WTC11 (cell line): ENCODE measurements at regions not wholly inside any gene's neighbourhood (a gene's known extent, or its start where the extent isn't known, plus 50 kb on each side); places are given as distances from the start of the nearest gene placed in this dataset.

Source experiments
- ATAC-seq: fragments of 200-7000 bp; cut with Tn5 transposase; 2 replicates; pipeline ENCODE4 v1.10.0; 2021; ENCODE audit warnings: mild to moderate bottlenecking, moderate library complexity
- CTCF ChIA-PET: fragments of 300-600 bp; sonication (Branson Sonifier 250); formaldehyde crosslinking; loops from one replicate; lab custom pipeline; 2021; ENCODE audit warnings: antibody characterized with exemption; lab: Charles Lee
- POLR2A ChIA-PET: fragments of 350-600 bp; sonication (Branson Sonifier 250); formaldehyde crosslinking; loops from one replicate; lab custom pipeline; 2021; ENCODE audit warnings: antibody characterized with exemption; lab: Charles Lee
- DNase-seq: peaks from one replicate; pipeline ENCODE4 v3.0.0; 2021; ENCODE audit warnings: low spot score
- H3K27ac Mint-ChIP-seq: 2 replicates; pipeline ENCODE4 v1.8.0; 2021; ENCODE audit warnings: mixed read lengths
- H3K27me3 Mint-ChIP-seq: 2 replicates; pipeline ENCODE4 v1.8.0; 2021; ENCODE audit warnings: low read depth, mild to moderate bottlenecking, moderate library complexity, mixed read lengths
- H3K36me3 Mint-ChIP-seq: 2 replicates; pipeline ENCODE4 v1.8.0; 2021; ENCODE audit warnings: mixed read lengths
- H3K4me1 Mint-ChIP-seq: 2 replicates; pipeline ENCODE4 v1.8.0; 2022; ENCODE audit warnings: mixed read lengths
- H3K4me3 Mint-ChIP-seq: 2 replicates; pipeline ENCODE4 v1.8.0; 2021; ENCODE audit warnings: mild to moderate bottlenecking, moderate library complexity, mixed read lengths
- H3K9me3 Mint-ChIP-seq: 2 replicates; pipeline ENCODE4 v1.8.0; 2021; ENCODE audit warnings: mixed read lengths
- ARID4B ChIP-seq: sonication (generic); formaldehyde crosslinking; IDR thresholded peaks from 2 replicates; pipeline ENCODE4 v1.8.0; 2023; ENCODE audit warnings: missing genetic modification reagents, mild to moderate bottlenecking, borderline replicate concordance
- ATF1 ChIP-seq: sonication (generic); formaldehyde crosslinking; IDR thresholded peaks from 2 replicates; pipeline ENCODE4 v1.8.1; 2023; ENCODE audit warnings: mild to moderate bottlenecking, moderate library complexity, missing genetic modification reagents
- ATF2 ChIP-seq: sonication (generic); formaldehyde crosslinking; IDR thresholded peaks from 2 replicates; pipeline ENCODE4 v1.8.1; 2022; ENCODE audit warnings: low read depth, missing genetic modification reagents, borderline replicate concordance
- ETV6 ChIP-seq: sonication (generic); formaldehyde crosslinking; IDR thresholded peaks from 2 replicates; pipeline ENCODE4 v1.8.1; 2022; ENCODE audit warnings: mild to moderate bottlenecking, missing genetic modification reagents
- FOXJ3 ChIP-seq: sonication (generic); formaldehyde crosslinking; IDR thresholded peaks from 2 replicates; pipeline ENCODE4 v1.9.0; 2021; ENCODE audit warnings: missing genetic modification reagents, mild to moderate bottlenecking, borderline replicate concordance
- GABPB1 ChIP-seq: sonication (generic); formaldehyde crosslinking; IDR thresholded peaks from 2 replicates; pipeline ENCODE4 v1.8.1; 2023; ENCODE audit warnings: mild to moderate bottlenecking, missing genetic modification reagents
- IRF2 ChIP-seq: sonication (generic); formaldehyde crosslinking; IDR thresholded peaks from 2 replicates; pipeline ENCODE4 v1.8.0; 2022; ENCODE audit warnings: low read depth, missing genetic modification reagents, borderline replicate concordance
- MLX ChIP-seq: sonication (generic); formaldehyde crosslinking; IDR thresholded peaks from 2 replicates; pipeline ENCODE4 v1.8.1; 2023; ENCODE audit warnings: mild to moderate bottlenecking, missing genetic modification reagents, moderate library complexity
- MYBL2 ChIP-seq: sonication (generic); formaldehyde crosslinking; IDR thresholded peaks from 2 replicates; pipeline ENCODE4 v1.8.1; 2023; ENCODE audit warnings: mild to moderate bottlenecking, moderate library complexity, missing genetic modification reagents
- NFATC4 ChIP-seq: fragments of 250-450 bp; sonication (Bioruptor Pico); IDR thresholded peaks from 2 replicates; pipeline ENCODE4 v1.9.0; 2021; ENCODE audit warnings: mild to moderate bottlenecking
- NFE2L1 ChIP-seq: sonication (generic); formaldehyde crosslinking; IDR thresholded peaks from 2 replicates; pipeline ENCODE4 v1.8.1; 2023; ENCODE audit warnings: missing genetic modification reagents
- NFYB ChIP-seq: sonication (generic); formaldehyde crosslinking; conservative IDR thresholded peaks from 2 replicates; pipeline ENCODE4 v1.8.0; 2022; ENCODE audit warnings: low read depth, missing genetic modification reagents
- PRDM15 ChIP-seq: sonication (generic); formaldehyde crosslinking; IDR thresholded peaks from 2 replicates; pipeline ENCODE4 v1.8.0; 2022; ENCODE audit warnings: missing genetic modification reagents
- TCF7 ChIP-seq: sonication (generic); formaldehyde crosslinking; IDR thresholded peaks from 2 replicates; pipeline ENCODE4 v1.8.0; 2022; ENCODE audit warnings: mild to moderate bottlenecking, low read depth, missing genetic modification reagents, moderate library complexity
- TEAD4 ChIP-seq: sonication (generic); formaldehyde crosslinking; IDR thresholded peaks from 2 replicates; pipeline ENCODE4 v1.8.0; 2022; ENCODE audit warnings: mild to moderate bottlenecking, missing genetic modification reagents
- ZNF263 ChIP-seq: sonication (generic); formaldehyde crosslinking; IDR thresholded peaks from 2 replicates; pipeline ENCODE4 v1.8.1; 2022; ENCODE audit warnings: low read depth, mild to moderate bottlenecking, moderate library complexity, missing genetic modification reagents
- ZNF281 ChIP-seq: sonication (generic); formaldehyde crosslinking; IDR thresholded peaks from 2 replicates; pipeline ENCODE4 v1.8.0; 2023; ENCODE audit warnings: mild to moderate bottlenecking, missing genetic modification reagents
- ZNF317 ChIP-seq: sonication (generic); formaldehyde crosslinking; IDR thresholded peaks from 2 replicates; pipeline ENCODE4 v1.8.1; 2023; ENCODE audit warnings: low read depth, mild to moderate bottlenecking, moderate library complexity, missing genetic modification reagents, borderline replicate concordance
- ZNF423 ChIP-seq: fragments of 250-450 bp; sonication (Bioruptor Pico); IDR thresholded peaks from 2 replicates; pipeline ENCODE4 v2.1.2; 2022; ENCODE audit warnings: mild to moderate bottlenecking, moderate library complexity
- TF ChIP-seq, protein P1 (sequence below): sonication (generic); formaldehyde crosslinking; IDR thresholded peaks from 2 replicates; pipeline ENCODE4 v1.8.1; 2022; ENCODE audit warnings: missing genetic modification reagents, borderline replicate concordance

DNA sequence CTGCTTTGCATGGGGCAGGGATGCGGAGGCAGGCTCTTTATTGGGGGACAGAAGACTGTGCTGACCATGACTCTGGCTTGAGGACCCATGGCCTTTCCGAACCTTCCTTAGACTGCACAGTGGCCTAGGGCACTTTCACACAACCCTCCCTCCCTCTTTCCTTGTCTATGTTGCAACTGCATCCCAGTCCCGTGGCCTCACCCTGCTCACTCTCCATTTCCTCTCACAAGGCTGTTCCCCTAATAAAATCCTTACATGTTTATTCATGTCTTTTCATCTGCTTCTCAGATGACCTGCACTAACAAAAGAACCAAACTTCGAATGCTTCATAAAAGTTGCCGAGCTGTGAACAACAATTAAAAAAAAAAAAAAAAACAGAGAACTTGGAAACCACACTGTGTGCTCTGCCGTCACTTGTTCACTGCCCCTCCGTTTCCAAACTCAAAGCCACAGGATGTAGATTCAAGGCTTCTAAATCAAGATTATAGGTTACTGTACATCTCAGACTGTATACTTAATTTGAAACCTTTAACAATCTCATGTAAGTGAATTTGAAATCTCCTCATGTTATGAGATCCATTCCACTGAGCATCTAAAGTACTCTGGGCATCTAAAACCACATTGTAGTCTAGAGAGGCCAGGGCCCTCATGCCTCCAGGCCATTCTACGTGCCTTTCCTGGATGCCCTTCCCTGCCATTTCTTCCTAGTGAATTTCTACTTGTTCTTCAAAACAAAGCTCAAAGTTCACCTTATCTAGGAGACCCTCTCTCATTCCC lies 265.9 kb downstream of the SNX13 start:
- CTCF ChIA-PET, result interaction anchor here (0.7 to 0.9 kb wide), 2 partner anchors 33 to 548 kb away, joined by 3 to 4 read pairs; no protein-coding TSS in a partner anchor
- no peaks in the 10 kb centered on the region for H3K27me3 Mint-ChIP-seq
- H3K4me3 Mint-ChIP-seq, result no peak overlapping the region
- TF ChIP-seq TEAD4 (CRISPR knock-in tag) (no peak), ZNF423 (CRISPR knock-in tag) (no peak), GABPB1 (CRISPR knock-in tag) (no peak), NFATC4 (no peak), FOXJ3 (CRISPR knock-in tag) (no peak), PRDM15 (CRISPR knock-in tag) (no peak), ZNF317 (CRISPR knock-in tag) (no peak), NFYB (no peak), IRF2 (no peak), ATF1 (CRISPR knock-in tag) (no peak), MYBL2 (CRISPR knock-in tag) (no peak), ETV6 (no peak), ATF2 (no peak), ZNF263 (no peak), ZNF281 (CRISPR knock-in tag) (no peak), TCF7 (CRISPR knock-in tag) (no peak), NFE2L1 (CRISPR knock-in tag) (no peak), MLX (CRISPR knock-in tag) (no peak), ARID4B (CRISPR knock-in tag) (no peak)
- TF ChIP-seq, protein P1, sequence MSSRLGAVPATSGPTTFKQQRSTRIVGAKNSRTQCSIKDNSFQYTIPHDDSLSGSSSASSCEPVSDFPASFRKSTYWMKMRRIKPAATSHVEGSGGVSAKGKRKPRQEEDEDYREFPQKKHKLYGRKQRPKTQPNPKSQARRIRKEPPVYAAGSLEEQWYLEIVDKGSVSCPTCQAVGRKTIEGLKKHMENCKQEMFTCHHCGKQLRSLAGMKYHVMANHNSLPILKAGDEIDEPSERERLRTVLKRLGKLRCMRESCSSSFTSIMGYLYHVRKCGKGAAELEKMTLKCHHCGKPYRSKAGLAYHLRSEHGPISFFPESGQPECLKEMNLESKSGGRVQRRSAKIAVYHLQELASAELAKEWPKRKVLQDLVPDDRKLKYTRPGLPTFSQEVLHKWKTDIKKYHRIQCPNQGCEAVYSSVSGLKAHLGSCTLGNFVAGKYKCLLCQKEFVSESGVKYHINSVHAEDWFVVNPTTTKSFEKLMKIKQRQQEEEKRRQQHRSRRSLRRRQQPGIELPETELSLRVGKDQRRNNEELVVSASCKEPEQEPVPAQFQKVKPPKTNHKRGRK, result no peak
- peaks cover 11% of the 10 kb centered on the region for H3K9me3 Mint-ChIP-seq
- H3K4me1 Mint-ChIP-seq, result peaks cover under 1% of the 10 kb centered on the region
- POLR2A ChIA-PET, result interaction anchor here (0.6 kb wide), 1 partner anchor 839 kb away, joined by 3 read pairs; no protein-coding TSS in a partner anchor
- no peak overlapping the region for H3K27ac Mint-ChIP-seq
- no peaks in the 10 kb centered on the region for H3K36me3 Mint-ChIP-seq
- DNase-seq, result no peak
- no peak for ATAC-seq
